Esophagus mucosa (tissue), 1 donor: ENCODE measurements at regions not wholly inside any gene's neighbourhood (a gene's known extent, or its start where the extent isn't known, plus 50 kb on each side); places are given as distances from the start of the nearest gene placed in this dataset.

Experiments
- ATAC-seq: fragments of 200-7000 bp; cut with Tn5 transposase; one replicate; pipeline ENCODE4 v1.9.1; 2020
- donor health status: DM: yes; HTN: yes; CAD: no.

DNA sequence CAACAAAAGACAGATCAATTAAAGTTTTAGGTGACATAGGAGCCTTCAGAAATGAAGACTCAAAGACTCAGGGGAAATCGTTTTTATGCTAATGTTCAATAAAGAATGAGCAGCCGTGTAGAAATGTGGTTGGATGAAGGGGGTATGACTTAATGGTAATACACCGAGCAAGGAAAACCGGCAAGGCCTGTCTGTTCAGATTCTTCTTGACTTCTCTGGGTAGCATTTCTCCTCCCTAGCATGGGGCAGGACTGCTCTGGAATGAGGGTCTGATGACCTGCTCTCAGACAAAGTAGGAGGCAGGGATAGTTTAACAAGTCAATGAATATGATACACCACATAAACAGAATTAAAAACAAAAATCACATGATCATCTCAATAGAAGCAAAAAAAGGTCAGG lies 487.4 kb downstream of the ZNF608 start:
- ATAC-seq, result no peak

DNA sequence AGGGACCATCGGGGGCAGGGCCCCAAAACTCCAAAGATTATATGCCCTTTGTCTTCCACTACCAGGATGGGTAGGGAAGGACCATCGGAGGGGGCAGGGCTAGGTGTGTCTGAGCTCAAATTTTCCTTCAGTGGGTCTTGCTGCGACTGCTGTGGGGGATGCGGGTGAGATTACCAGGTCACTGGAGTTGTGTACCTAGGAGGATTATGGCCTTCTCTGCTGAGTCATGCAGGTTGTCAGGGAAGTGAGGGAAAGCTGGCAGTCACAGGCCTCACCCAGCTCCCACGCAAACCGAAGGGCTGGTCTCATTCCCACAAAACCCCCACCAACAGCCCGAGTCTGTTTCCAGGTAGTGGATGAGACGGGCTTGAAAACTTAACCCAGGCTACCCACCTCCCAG lies 489.4 kb downstream of the ZNF608 start:
- ATAC-seq, result no peak

DNA sequence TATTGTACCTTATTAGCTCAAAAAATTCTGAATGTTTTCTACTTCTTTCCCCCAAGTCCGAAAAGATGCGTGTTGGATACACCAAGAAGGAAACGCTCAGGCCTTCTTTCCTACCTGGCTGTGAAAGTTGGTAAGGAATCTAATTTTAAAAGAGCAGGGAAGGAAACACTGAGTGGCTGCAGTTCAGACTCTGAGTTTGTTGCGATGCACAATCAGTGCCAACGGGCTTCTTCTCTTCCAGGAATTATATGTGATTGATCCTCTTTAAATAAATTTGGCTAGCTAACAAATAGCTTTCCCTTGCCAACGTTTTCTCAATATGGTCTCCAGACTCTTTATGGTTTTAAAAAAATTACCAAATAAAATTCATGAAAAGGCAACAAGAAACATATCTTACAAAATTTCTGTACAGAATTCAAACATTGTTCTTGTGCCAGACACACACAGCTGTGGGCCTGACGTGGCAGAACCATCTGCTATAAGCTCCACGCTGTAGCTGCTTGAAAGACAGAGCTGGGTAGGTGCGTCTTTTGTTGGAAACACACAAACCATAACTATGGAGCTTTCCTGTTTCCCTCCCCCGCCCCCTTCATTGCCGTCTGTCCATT lies 493.1 kb downstream of the ZNF608 start:
- ATAC-seq, result no peak

DNA sequence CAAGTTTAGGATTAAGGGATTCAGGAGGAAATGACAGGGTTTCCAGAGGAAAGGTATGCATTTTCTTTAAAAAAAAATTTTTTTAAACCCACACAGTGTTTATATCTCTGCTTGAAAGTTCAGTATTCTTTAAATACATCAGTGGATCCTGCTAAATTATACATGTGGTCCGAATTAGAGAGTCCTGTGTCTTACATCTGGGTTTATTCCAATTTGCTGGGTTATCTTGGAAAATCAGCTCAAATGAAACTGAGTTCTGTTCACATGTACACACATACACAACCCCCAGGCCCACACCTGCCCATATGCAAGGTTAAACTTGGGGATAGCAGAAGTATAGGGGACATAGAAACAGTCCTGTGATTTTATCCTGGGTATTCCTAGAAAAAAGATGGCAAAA lies 493.7 kb downstream of the ZNF608 start:
- no peak for ATAC-seq

DNA sequence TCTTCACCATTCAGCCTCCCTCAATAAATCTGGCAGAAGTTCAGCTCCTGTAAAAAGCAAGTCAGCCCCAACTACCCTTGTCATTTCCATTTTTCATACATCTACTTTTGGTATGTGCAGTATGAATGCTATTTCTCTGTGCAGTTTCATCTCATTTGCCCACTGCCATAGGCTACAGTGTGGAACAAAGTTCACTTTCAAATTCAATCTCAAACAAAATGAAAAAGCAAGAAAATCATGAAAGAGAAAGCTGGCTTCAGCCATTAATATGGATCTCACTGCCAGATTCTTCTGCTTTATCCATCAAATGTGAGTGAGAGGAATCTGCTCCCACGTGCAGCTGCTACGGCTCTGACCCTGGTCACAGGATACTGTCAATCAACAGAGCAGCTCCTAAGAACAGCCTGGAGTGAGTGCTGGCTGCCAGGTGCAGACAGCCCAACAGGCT lies 494.2 kb downstream of the ZNF608 start:
- ATAC-seq, result no peak

DNA sequence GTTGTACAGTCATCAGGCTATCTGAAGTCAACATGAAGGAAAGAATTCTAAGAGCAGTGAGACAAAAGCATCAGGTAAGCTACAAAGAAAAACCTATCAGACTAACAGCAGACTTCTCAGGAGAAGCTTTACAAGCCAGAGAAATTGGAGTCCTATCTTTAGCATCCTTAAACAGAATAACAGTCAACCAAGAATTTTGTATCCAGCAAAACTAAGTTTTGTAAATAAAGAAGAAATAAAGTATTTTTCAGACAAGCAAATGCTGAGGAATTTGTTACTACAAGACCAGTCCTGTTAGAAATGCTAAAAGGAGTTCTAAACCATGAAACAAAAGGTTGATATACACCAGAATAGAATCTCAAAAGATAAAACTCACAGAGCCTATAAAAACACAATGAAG lies 501.2 kb downstream of the ZNF608 start:
- no peak for ATAC-seq

DNA sequence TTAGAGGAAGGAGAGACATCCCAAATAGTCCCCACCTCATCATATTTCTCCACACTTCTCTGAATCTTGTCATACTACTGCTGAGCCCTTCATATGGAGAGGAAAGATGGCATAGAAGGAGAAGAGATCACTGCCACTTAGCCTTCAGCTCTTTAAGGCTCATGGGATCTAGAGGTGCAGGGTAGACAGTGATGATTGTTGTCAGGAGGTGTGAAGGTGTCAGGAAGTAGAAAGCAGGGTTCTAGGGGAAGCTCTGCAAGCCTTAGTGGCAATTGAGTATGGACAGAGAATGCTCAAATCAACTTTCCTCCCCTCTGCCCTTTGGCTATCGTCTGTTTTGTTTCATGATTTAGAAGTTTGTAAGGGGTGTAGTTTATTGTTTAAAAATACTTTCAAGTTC lies 505.7 kb downstream of the ZNF608 start:
- no peak for ATAC-seq

DNA sequence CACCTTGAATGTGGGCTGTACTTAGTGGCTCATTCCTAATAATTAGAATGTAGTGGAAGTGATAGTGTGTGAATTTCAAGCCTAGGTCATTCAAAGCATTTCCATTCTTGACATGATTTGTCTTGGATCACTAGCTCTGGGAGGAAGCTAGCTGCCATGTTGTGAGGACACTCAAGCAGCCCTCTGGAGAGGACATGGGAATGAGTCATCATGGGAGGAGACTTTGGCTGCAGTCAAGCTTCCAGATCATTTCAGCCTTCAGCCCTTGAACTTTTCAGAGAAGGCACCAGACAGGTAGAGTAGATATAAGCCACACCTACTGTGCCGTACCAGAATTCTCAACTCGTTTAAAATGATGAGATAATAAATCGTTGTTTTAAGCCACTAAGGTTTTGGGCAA lies 506.9 kb downstream of the ZNF608 start:
- ATAC-seq, result no peak

DNA sequence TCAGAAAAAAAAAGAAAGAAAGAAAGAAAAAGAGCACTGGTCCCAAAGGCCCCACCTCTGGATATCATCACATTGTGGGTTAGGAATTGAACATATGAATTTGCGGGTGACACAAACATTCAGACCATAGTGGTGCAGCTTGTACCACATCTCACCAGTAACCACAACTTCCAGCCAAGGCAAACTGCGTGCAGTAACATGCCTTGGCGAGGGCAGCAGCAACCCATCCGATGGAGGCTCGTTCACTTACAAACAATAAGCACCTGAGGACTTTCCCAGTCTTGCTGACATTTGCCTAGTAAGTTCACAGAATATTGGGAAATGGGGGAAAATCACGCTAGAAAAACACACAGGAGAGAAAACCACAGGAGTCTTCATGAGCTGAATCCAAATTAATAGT lies 508.1 kb downstream of the ZNF608 start:
- ATAC-seq, result no peak

DNA sequence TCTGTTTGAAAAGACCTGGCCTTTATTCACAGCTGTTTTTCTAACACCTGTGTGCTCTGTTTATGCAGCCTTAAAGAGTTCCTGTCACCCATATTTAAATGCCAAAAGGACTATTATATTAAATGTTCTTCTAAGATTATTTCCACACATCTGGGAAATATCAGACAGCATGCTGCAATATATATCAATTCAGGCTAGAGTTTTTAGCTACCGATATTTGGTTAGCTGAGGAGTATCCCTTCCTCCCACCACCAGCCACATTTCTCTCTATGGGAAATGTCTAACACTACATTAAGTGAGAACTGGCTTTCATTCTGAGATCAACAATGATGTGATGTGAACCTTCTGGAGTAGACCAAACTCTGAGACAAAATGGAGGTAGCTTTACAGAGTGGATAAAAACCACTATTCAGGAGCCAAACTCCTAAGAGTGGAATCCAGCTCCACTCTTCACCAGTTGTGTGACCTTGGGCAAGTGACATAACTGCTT lies 509.2 kb downstream of the ZNF608 start:
- no peak for ATAC-seq

DNA sequence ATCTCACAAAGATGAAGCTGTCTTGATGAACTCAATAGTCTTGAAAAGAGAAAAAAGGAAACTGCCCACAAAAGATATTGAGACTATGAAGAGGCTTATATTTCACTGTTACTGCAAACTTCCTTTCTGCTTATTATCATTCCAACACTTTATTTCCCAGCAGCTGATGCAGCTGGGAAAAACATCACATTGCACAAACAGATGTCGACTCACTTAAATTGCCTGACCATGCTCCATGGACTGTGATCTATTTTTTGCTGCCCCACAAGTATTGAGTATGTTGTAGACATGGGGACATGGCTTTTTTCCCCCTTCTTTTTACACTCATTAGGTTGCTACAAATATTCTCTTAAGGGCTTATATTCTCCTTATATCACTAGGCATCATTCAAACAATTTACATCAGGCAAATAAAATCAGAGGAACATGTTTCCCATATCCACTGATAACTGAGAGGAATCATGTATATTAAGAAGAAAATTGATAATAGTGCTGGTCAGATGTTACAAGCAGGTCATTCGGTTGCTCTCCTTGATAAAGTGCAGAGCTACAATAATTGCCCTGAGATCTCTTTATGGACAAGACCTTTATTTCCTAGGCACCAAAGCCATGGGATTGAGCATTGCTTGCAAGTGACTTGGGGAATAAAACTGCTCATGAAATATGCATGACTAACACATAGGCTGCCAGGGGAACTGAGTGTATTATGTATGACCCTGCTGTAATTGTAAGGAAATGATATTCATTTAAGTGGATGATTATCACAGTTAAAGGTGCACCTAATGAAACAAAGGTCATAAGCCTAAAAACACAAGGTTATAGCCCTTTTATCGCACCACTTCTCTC lies 509.9 kb downstream of the ZNF608 start:
- ATAC-seq, result no peak

DNA sequence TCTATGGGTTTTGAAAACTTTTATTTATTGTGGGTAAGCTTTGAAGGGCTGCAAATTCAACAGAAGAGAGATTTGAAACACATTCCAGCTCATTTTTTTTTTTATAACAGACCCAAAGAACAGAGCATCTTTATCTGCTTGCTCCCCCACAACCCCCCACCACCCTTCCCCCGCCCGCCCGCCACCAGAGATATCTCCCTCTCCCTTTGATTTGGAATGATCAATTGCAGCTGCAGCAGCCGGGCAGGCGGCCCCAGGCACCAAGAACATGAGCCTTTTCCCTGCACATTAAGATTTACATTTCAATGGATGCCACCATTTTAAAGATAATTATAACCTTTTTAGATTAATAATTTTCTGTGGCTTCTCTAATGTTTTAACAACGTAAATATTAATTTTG lies 510.9 kb downstream of the ZNF608 start:
- ATAC-seq, result no peak

DNA sequence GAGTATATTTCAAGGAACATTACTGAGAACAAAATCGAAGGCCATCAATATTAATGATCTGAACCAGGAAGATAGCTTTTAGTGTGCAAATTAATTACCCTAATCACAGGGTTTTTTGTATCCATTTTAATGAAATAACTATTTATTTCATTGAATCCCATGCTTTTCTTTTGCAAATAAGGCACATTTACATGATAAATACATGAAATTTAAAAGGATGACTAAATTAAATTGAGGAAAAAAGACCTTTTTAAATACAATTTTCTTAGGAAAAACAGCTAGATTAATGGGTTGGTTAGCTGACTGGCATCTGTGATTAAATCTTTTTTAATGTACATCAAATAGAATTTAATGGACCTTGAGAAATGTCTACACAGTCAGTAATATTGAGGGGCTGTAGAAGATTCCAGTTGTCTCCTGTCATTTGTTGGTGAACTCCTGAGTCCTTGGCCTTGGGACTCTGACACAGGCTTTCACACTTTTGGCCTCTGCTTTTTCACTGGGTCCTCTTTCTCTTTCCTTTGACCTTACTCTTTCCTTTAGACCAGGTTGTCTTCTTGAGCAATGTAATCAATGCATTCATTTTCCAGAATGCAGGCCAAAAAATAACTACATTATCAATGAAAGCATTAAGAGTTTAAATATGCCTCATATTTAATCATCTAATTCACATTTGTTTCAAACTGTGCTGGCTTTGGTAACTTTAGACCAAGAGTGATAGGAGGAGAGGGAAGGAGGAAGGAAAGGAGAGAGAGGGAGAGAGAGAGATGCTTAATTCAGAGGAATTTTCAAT lies 511.5 kb downstream of the ZNF608 start:
- no peak for ATAC-seq

DNA sequence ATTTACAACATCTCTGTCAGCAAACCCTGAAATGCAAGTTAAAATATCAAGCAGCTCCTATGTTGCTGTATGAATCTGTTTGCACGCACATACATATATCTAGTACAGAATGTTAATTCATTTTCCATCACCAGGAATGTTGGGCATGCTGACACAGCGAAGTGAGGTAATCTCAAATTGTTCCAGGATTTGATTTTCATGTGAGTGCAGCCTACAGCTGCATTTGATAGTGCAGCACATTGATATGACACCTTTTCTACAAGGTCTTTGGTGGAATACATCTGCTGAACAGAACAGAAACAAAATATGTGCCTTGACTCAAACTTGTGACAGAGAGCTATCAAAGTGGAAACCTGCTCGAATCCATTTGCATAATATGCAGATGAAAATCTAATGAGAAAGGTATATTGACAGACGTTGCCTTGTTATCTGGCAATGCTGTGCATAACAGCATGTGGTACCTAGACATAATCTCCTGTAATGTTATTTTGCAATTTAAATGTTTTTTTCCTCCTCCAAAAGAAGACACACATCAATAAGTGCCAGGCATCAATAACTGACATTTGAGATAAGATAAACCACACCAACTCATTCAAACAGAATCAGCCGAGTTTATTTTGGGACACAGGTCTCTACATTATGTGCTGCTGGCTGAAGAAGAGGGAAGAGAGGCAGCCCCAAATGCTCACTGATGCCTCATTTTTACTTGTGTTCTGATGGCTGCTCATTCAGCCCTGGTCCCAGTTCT lies 512.2 kb downstream of the ZNF608 start:
- ATAC-seq, result no peak

DNA sequence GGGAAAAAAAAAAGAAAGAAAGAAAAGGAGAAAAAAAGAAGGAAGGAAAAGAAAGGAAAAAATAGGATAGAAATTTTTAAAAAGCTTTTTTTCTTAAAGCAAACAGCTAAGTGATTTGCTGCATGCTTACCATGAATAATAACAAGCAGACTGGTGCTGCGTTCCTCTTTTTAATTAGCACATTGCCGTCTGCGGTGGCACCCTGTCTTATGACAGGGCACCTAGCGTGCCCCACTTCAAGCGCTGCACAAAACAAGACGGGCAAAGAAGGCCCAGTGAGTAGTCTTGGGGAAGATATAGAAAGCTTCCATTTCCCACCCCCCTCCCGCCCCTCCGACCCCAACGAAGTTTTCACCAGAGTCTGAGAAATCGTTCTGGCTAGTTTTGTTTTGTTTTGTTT lies 513.9 kb downstream of the ZNF608 start:
- ATAC-seq, result no peak

DNA sequence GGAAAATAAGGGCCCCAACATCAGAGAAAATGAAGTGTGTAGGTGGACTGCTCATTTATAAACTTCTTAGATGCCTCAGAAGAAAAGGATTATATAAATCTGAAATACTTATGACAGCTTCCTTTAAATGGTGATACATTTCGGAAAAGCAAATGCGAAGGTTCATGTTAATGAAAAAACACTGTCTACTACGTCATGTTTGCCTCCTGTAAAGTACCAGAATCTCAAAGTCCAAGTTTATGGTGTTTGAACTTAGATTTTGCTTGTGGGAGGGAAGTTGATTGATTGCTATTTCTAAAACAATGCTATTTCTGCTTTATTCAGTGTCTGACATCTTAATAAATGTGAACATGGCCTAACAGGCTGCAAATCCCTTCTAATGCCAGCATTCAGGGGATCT lies 514.6 kb downstream of the ZNF608 start:
- ATAC-seq, result no peak

DNA sequence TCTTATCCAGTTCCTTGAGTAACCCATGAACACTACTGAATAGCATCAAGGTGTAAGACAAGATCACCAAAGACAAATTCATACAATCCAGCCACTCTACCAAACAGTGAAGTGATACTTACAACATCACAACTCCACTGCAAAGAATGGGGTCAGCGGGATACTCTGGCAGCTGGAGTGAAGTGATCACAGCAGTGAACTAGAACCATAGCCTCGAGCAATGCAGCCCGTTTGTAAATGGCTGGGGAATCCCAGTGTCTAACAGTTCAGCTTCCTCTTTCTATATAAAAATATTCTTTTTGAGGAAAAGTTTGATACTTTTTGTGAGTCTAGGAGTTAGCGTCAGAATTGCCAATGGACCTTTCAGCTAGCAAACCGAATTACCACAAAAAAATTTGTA lies 515.2 kb downstream of the ZNF608 start:
- ATAC-seq, result no peak

DNA sequence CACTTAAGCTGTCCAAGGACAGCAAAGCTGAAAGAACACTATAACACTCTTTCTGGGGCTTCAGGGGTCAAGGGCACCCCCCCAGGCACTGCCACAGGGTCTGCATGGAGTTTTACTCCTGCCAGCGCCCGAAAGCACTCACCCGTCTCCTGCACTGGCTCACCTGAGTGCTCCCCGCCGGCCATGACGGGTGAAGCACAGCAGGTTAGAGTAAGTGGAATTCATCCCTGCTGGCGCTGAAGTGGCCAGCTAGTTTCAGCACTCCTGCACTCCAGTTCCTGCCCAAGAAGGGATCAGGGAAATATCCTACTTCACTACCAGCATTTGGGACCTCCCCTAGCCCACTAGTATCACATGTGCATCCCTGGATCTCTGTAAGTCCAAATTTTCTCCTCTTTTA lies 516.0 kb downstream of the ZNF608 start:
- ATAC-seq, result no peak

DNA sequence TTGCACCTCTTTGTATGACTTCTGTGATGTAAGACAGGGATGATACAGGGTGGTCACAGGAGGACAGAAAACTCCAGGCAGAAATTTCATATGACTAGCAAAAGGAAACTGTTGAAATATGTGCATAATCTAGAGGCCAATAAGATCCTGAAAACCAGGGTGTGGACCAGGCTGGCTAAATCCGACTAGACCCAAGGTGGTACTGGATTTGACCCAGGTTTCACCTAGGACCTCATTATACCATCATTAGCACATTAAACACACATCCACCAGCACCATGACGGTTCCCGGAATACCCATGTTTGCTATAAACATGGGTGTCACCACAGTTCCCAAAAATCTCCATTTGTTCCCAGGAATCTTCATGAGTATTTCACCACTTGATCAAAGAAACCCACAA lies 517.1 kb downstream of the ZNF608 start:
- ATAC-seq, result no peak

DNA sequence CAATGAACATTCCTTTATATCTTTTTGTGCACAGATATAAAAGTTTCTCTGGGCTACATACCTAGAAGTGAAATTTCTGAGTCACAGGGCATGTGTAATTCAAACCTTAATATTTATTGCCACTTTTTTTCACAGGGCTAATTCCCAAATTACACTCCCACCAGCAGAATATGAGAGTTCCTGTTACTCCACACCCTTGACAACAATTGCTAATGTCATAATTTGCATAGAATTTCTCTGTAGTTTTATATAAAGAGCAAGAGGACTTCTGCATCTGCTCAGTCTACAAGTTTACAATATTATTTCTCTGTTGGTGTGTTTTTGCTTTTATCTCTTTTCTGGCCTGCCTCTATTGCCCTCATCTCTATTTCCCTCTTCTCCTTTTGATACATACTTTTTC lies 518.5 kb downstream of the ZNF608 start:
- no peak for ATAC-seq

DNA sequence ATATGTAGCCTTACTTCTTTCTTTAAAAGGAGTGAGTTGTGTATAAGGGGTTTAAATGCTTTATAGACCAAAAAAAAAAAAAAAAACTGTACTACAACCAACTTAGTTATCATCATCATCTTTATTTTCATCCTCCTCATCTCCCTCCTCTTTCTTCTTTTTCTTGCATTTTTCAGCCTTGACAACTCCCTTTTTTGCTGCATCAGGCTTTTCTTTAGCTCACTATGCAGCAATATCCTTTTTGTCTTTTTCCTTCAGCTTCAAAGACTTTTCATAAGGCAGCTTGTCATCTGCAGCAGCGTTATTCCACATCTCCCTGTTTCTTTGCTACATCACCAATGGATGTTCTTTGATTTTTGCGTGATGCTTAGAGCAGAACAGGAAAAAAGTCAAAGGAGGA lies 526.0 kb downstream of the ZNF608 start:
- no peak for ATAC-seq

DNA sequence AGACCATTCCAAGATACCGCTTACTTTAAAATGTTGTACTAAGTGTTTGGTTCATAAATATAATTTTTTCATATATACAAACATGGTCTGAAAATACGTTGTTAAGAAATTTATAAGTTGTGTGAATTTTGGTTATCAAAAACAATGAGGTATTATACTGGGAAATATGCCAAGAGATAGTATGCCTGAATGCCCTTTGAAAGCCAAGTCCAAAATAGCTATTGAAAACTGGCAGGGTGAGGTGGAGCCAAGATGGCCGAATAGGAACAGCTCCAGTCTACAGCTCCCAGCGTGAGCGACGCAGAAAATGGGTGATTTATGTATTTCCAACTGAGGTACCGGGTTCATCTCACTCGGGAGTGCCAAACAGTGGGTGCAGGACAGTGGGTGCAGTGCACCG lies 533.5 kb downstream of the ZNF608 start:
- ATAC-seq, result no peak
